HG02885 (cell line): ENCODE measurements at regions not wholly inside any gene's neighbourhood (a gene's known extent, or its start where the extent isn't known, plus 50 kb on each side); places are given as distances from the start of the nearest gene placed in this dataset.

Source experiments
- ATAC-seq: cut with Tn5 transposase; IDR thresholded peaks from one replicate; pipeline ENCODE4 v1.9.1; 2021; ENCODE audit warnings: mild to moderate bottlenecking; ENCODE audit not compliant: unreplicated experiment, poor library complexity

DNA sequence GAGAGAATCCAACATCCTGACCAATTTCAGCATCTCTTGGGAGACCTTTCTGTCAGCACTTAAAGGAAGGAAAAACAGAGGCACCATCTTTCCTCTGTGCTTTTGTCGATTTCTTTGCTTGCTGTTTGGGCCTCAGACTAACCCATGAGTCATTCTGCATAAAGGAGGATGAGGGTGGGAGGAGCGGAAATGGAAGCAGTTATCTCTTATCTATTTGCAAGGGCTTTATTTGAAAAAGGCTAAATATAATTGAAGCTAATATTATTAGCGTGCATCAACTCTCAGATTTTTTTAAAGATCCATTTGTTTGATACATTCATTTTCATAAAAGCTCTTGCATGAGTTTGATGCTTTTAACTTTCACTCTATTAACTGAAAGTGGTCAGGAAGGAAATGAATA is 72.9 kb downstream of the ZNF622 start:
- ATAC-seq: no peak

DNA sequence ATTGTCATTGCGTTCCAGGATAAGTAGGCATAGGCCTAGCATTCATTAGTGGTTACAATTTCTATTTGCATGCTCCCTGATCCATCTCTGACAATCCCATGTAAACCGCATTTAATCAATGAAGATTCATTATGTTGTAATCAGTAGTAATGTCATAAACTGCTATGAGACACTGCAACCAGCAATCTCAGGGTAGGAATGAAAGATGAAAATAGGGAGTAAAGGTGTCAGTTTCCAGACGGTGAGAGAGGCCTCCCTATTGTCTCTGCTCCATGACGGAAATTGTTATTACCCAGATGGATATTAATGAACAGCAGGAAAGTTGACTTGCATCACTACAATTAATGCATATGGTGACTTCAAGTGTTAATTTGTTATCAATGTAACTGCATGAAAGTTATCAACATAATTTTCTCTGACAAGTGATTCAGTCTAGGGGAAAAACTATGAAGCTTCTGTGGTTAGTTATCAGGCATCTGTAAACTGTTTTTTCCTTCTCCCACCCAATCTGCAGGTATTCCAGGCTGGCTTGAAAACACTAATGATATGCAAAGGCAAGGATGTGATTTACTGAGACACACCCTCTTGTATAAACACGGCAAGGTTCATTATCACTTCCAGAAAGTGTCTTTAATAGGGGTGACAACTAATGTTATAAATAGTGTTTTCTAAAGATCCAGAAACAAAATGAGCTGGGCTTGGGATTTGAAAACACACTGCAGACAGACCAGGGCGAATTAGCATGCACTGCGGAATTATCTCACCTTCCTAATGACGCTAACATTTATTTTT is 73.5 kb downstream of the ZNF622 start:
- no peak for ATAC-seq

DNA sequence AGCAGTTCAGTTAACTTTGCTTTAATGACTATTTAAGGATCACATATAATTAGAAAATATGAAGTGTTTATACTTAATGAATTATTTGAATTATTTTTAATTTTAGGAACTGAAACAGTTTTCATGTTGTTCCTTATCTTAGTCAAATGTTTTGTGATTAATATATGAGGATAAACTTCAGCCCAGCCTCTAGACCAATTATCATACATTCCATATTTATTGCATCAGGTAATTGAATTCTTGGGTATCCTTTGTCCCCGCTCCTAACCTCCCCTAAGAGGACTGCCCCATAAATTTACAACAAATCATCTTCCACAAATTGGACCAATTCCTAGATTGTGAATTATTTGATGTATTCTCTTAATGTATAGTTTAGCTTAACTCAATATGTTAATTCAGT is 74.8 kb downstream of the ZNF622 start:
- no peak for ATAC-seq

DNA sequence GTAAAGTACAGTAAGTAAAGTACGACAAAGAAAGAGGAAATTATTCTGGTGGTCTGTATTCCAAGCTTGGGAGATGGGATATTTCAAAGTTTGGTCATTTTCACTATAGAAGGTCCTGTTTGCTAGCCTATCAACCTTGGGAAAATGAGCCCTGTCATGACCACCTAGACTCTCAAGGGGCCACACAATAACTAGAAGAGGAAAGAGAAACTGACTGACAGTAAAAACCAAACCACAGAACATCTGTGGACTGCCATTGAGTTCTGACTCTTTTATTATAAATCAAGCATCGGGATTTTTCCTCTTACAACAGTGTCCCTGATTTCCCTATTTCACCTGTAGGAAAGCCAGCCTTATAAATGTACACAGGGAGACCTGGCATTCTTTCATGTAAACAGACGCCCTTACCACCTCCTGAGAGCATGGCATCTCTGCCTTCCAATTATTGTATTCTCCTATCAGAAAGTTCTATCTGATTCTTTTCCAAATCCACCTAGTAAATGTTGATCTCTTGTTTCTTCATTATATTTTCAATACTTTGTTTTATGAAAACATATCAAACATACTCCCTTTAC is 80.0 kb downstream of the ZNF622 start:
- no peak for ATAC-seq

DNA sequence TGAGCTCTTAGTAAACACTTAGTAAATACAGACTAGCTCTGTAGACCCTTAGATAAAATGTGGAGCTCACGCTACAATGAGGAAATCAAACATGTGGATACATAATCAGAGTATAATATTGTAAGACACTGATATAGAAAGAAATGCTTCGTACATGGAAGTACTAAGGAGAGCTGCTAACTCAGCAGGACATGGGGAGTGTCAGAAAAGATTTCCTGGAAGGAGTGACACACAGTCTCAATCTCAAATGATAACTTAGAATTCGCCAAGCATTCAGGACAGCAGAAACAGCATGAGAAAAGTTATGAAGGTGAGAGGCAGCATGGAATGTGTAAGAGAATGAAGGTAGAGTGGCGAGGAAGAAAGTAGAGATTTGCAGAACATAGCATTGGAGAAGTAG is 80.8 kb downstream of the ZNF622 start:
- ATAC-seq: no peak

DNA sequence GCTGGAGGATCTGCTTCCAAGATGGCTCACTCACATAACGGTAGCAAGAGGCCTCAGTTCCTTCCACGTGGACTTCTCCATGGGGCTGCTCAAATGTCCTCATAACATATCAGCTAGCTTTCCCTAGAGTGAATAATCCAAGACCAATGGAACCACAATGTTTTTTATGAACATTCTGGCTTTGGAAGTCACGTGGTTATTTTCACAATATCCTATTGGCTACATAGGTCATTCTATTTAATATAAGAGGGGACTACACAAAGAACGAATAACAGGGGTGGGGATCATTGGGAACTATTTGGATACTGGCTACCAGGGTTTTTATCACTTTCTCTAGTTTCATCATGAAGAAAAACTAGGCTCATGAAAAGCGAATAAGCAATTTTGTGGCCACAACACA is 81.4 kb downstream of the ZNF622 start:
- ATAC-seq: no peak

DNA sequence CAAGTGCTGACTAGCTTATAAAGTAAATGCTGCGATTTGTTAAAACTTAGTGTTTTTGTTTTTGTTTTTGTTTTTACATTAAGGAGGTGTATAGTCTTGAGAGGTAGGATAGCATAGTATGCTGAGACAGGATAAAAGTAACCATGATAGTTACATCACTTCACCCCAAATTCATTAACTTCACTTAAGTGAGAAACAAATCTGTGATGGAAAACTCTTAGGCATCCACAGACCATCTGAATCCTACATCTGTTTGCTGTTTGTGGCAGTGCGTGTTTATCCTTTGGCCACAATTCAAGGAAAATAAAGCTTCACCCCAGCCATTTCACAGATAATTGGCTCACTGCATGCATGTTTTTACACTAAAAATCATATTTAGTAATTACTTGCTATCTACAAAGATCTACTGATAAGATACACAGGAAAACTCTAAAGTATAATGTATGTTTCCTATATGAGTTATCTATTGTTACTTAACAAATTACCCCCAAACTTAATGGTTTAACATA is 82.0 kb downstream of the ZNF622 start:
- no peak for ATAC-seq

DNA sequence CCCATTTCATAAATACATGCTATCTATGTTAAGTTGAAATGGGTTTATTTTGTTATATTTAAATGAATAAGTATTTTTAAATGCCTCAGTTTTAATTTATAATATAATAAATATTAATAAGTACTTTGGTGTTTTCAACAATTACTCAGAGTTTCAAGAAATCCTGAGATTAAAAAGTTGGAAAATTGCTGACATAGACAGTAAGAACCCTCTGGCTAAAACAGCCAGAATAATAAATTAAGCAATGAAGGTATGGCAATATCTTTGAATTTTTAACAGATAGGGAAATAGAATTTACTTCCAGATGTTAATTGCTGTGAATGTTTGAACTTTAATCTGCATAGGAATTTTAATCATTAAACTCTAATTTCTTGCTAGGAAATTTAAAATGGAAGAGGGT is 83.6 kb downstream of the ZNF622 start:
- no peak for ATAC-seq

DNA sequence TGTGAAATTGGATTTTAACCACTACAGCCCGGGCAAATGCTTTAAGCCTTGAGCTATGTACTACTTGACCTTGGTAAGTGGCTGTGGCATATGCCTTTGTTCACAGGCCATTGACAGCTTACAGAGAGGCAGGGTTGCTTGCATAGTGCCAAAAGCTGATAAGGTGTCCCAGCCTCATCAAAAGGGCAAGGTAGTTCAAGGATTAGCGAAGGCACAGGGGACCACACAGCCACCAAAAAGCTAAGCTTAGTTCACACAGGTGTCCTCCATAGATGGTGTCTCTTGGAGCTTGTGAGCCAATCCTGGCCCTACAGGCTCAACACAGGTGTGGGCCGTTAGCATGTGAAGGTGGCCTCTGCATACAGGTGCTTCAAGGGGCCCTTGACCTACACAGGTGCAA is 86.8 kb downstream of the ZNF622 start:
- no peak for ATAC-seq

DNA sequence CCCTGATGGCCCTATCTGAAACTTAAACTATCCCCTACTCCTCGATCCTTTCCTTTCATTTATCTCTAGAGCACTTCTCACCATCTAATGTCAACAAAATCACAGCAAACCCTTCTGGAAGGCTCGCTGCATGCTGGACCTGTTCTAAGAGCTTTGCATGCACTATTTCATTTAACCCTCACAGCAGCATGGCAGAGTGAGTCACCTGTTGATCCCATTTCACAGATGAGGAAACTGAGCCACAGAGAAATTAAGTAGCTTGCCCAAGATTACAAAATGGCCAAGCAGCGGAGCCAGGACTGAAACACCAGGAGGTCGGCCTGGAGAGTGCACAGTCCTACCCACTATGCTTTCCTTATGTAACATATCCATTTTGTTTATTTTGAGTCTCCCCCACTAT is 93.1 kb downstream of the ZNF622 start:
- ATAC-seq: no peak

DNA sequence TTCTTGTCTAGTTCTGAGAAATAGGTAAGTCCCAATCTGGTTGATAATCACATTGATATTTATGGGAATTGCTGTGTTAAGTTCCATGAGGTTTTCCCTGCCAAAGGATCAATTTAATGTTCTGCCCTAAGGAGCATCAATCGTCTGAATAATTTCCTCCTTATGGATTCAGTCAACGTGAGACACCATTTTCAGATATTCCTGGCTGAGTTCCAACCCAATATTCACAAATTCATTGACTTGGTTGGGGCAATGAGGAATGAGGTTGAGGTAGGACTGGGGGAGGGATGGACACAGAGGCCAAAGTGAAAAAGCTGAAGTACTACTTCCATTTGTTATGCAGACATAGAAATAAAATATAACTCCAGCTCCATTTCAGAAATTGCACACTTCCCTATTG is 99.1 kb downstream of the ZNF622 start:
- no peak for ATAC-seq

DNA sequence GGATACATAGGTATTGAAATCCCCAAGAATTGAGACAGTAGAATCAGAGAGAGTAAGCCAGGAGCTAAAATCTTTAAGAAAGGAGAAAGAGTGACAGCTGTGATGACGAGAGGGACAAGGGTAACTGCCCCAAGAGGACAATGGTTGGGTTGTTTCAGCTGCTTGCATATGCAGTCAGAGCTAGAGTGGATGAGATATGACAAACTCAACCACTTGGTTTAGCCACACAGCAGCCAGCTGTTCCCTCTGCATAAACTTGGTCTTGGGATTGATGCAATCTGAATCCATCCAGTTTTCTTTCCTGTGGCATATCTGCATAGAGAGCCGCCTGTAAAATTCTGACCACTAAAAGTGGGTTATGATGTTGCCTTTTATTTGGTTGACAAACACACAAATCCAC is 100.7 kb downstream of the ZNF622 start:
- no peak for ATAC-seq

DNA sequence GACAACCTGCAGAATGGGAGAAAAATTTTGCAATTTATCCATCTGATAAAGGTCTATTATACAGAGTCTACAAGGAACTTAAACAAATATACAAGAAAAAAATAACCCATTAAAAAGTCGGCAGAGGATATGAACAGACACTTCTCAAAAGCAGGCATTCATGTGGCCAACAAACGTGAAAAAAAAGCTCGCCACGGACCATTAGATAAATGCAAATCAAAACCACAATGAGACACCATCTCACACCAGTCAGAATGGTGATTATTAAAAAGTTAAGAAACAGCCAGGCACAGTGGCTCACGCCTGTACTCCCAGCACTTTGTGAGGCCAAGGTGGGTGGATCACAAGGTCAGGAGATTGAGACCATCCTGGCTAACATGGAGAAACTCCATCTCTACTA is 112.2 kb downstream of the ZNF622 start:
- peak; percentile 66 for ATAC-seq

DNA sequence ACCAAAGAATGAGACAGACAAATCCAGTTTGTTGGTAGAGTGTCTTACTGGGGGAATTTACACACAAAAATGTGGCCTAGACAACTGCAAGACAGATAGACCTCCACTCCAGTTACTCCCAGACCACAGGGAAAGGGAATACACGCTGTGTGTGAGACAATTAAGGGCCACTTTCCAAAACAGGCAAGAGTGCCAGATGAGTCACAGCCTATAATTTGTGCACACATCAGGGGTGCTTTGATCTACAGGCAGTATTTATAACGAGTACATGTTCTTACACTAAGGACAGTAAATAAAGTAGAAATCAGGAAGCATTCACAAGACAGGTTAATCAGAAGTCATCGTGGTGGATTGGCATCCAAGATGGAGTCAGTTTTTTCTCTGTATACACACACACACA is 114.8 kb downstream of the ZNF622 start:
- ATAC-seq: no peak

DNA sequence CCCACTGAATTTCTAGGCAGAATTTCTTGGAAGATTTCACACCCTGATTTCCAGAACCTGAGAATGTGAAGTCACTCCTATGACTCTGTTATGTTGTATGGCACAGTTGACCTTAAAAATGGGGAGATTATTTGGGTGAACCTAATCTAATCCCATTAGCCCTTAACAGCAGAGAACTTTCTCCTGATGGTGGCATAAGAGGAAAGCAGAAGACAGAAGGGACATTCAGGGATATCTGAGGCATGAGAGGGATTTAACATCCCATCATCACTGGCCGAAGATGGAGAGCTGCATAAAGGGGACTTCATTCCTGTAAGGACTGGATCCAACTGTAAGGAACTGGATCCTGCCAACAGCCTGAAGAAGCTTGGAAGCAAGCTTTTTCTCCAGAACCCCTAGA is 119.2 kb downstream of the ZNF622 start:
- no peak for ATAC-seq

DNA sequence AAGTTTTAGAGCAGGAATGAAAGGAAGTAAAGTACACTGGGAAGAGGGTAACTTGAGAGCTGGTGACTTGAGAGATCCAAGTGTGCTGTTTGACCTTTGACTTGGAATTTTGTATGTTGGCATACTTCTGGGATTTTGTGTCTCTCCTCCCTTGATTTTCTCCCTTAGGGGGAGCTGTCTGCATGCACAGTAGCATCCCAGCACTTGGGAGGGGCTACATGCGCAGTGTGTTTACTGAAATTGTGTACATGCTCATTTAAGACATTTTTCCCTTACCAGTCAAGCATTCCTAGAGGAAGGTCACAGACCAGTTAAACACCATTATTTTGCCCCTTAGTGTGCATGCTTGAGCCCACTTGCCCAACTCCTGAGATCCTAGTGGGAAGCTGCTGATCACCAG is 120.1 kb downstream of the ZNF622 start:
- no peak for ATAC-seq

DNA sequence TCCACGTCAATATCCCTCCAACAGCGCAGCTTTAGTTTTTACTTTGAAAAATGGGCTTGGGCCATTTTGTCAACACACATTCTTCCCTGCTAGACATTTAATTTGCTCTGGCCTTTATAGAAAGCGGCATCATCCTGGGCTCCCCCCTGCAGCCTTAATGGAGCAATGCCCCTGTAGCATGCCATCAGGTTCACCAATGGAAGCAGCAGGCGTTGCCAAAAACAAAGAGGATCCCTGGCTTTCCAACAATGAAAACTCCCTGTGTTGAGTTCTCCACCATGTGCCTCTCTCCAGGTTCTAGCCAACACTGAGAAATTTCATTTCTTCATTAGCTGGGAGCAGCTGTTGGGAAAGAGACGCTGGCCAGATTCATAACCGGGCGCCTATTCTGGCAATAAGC is 139.5 kb downstream of the ZNF622 start:
- no peak for ATAC-seq

DNA sequence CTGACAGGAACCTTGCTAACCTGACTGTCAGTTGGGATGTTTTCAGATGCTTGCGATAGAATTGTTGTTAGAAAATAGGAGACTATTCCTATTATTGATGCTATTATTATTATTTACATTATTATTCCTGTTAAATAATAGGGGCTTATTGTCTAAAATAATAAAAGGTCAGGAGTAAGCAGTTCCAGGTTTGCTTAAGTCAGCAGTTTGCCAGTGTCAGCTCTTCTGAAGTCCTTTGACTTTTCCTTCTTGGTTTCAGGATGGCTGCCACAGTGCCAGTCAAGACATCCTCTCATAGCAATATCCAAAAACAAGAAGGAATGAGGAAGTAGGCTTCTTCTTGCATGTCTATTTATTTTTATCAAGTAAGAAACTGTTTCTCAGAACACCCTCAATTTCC is 141.7 kb upstream of the MARCHF11 start:
- ATAC-seq: no peak

DNA sequence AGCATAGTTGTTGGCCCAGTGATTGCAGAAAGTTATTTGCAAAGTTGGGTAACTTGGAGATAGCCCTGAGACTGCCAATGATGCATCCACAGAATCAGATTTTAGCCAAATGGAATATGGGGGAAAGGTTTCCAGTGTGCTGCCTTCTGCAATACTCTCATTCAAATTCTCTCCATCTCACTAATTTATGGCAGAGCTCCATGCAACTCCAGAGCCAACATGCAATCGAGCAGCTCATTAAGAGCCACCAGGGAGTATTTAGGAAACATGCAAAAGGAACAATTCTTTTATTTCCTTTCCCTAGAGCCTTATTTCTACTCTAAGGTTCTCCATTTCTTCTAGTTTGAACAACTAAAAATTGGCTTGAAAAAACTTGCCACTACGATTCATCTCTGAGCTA is 135.9 kb upstream of the MARCHF11 start:
- no peak for ATAC-seq

DNA sequence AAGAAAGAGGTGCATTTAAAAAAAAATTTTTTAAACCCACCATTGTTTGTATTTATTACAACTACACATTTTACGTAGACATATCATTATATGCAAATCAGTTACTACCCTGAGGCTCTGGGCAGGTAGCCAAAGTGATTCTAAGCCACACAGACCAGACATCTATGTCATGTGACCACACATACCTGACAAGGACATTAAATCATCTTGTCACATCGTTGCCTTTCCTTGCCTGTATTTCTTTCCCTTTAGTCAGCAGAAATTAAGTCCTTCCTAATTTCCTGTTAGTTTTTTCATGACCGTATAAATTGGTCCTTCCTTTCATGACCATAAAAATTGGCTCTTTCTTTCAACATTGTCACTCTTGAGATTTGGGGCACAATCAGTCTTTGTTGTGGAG is 134.2 kb upstream of the MARCHF11 start:
- ATAC-seq: no peak

DNA sequence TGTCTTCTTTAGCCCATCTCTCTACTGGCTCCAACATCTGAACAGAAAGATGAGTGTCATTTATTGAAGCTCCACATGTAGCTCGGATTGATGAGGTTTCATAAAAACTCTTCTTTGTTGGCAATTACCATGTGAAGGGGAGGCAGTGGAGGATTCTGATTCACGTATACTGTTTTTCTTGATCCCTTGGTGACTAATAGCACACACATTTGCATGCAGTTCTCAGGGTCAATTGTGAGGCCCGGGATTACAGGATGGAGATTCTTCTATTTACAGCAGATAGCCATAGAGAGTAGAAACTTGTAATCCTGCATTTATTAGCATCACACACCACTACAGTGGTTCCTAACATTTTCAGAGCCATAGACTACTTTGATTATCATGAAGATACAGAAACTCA is 133.2 kb upstream of the MARCHF11 start:
- ATAC-seq: no peak

DNA sequence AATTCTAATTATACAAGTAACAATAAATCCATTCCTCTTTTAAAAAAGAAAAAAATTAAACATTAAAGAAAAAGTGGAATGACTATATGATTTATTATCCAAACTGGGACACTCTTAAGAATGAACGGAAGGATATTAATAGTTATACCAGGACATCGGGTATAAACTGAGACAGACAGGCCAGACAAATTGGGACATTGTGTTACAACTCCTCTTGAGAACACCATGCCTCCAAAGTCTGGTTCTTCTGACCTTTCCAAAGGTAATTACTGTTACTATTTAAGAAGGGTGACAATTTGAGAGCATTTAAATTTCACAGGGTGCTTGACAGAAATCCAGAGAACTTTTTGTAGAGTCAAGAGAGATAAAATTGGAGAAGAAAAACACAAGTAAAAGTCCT is 132.1 kb upstream of the MARCHF11 start:
- no peak for ATAC-seq
